ENCODE measurements at regions not wholly inside any gene's neighbourhood (a gene's known extent, or its start where the extent isn't known, plus 50 kb on each side); places are given as distances from the start of the nearest gene placed in this dataset.

DNA sequence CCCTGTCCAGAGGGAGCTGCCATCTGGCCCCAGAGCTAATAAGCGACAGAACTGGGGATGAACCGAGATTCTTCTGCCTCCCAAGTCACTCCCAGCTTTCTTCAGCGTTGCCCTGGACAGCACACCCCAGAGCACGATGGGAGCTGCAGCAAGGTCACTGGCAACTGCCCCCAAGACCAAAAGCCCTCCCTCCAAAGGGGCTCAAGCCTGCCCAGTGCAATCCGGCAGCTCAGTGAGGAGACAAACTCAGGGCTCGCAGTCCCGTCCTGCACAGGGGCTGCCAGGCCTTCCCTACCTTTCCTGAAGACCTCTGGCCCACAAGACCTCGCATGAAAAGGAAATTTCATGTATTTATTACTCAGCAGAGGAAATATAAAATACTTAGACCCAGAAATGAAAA is 174.8 kb downstream of the BCOR start:
- intact Hi-C loops (cut with DNase I; ENCODE audit: low total_unique reads), result no loop called here
- H3K27me3 ChIP-seq, result no peaks in the 10 kb centered on the region
- no peak overlapping the region for H3K27ac ChIP-seq
- 61% methylated on average over 8 of the region's 8 CpGs; no CpG with 5 or more reads in 1 of the 2 donors for WGBS, 2 donors (ENCODE audit: low coverage in 1 of 2)
- no peaks in the 10 kb centered on the region for H3K9me3 ChIP-seq
- no peaks in the 10 kb centered on the region for H3K4me1 ChIP-seq
- no peaks in the 10 kb centered on the region for H3K36me3 ChIP-seq
- H3K4me3 ChIP-seq, result no peak overlapping the region
- in situ Hi-C loops (cut with MboI; ENCODE audit: low pct_ligation_motif_present in 1 of 4, low pct_unique_long_range_greater_than_20kb in 1 of 4, low sequenced_read_pairs in 3 of 4), result no loop called here
- TF ChIP-seq EP300 (IDR thresholded peaks at IDR 0.05; ENCODE audit: low read depth), result no peak
- no peak for DNase-seq

DNA sequence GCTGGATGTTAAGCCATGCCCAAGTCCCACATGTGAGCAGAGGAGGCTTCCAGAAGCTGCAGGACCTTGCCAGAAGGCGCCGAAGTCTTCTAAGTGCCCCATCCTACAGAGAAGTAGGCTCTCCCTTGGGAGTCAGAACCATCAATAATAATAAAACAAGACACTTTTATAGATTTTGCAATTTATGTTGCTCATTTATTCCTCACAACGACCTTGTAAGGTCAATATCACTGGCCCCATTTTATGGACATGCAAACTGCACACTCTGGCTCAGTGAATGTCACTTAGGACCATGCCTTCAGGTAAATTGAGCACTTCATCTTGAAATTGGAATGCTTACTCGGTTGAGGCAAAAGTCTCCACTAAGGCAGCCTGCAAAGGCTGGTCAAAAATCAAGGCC is 170.4 kb downstream of the BCOR start:
- in situ Hi-C loops (cut with MboI; ENCODE audit: low pct_ligation_motif_present in 1 of 4, low pct_unique_long_range_greater_than_20kb in 1 of 4, low sequenced_read_pairs in 3 of 4) (no loop called here), intact Hi-C loops (cut with DNase I; ENCODE audit: low total_unique reads) (no loop called here)
- H3K27me3 ChIP-seq, result no peaks in the 10 kb centered on the region
- no peak overlapping the region for H3K27ac ChIP-seq
- no peak overlapping the region for H3K4me3 ChIP-seq
- TF ChIP-seq POLR2A (IDR thresholded peaks at IDR 0.05) (no peak), POLR2AphosphoS5 (IDR thresholded peaks at IDR 0.05) (no peak), EP300 (IDR thresholded peaks at IDR 0.05; ENCODE audit: low read depth) (no peak)
- TF ChIP-seq, protein P1, sequence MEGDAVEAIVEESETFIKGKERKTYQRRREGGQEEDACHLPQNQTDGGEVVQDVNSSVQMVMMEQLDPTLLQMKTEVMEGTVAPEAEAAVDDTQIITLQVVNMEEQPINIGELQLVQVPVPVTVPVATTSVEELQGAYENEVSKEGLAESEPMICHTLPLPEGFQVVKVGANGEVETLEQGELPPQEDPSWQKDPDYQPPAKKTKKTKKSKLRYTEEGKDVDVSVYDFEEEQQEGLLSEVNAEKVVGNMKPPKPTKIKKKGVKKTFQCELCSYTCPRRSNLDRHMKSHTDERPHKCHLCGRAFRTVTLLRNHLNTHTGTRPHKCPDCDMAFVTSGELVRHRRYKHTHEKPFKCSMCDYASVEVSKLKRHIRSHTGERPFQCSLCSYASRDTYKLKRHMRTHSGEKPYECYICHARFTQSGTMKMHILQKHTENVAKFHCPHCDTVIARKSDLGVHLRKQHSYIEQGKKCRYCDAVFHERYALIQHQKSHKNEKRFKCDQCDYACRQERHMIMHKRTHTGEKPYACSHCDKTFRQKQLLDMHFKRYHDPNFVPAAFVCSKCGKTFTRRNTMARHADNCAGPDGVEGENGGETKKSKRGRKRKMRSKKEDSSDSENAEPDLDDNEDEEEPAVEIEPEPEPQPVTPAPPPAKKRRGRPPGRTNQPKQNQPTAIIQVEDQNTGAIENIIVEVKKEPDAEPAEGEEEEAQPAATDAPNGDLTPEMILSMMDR (IDR thresholded peaks at IDR 0.05), result no peak
- WGBS, 2 donors (ENCODE audit: low coverage in 1 of 2), result 75% methylated on average over 4 of the region's 4 CpGs; no CpG with 5 or more reads in 1 of the 2 donors
- H3K4me1 ChIP-seq, result peaks cover 0 to 5% (median 0%) of the 10 kb centered on the region in 4 donors
- DNase-seq, result no peak
- no peaks in the 10 kb centered on the region for H3K9me3 ChIP-seq
- H3K36me3 ChIP-seq, result no peaks in the 10 kb centered on the region

DNA sequence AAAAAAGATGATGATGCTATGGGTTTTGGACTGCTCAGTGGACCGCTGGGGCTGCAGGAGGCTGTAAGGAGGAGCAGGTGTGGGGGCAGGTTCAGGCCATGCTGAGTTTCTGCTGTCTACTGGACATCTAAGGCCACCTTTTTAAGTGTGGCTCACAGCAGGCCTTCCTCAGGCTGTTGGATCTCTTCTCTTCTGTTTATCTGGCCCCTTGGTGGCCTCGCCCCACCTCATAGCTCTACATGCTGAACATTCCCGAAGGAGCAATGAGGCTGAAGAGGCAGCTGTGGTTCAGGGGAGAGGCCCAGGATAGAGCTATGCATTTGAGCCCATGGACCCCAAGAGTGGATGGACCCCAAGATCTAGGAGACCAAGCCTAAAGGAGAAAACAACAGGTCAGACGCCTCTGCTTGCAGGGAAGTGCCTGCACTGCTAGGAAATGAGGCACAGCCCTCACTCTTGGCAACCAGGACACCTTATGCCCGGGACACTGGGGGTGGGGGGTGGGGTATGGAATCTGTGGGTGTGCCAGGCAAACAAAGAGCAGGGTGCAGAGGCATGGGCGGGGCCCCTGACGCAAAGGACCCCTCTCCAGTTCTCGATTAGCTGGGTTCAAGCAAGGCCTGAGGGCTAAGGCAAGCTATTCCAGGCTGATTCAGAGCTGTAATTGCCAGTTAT is 168.9 kb downstream of the BCOR start:
- intact Hi-C loops (cut with DNase I; ENCODE audit: low total_unique reads), result no loop called here
- in situ Hi-C loops (cut with MboI; ENCODE audit: low pct_ligation_motif_present in 1 of 4, low pct_unique_long_range_greater_than_20kb in 1 of 4, low sequenced_read_pairs in 3 of 4), result no loop called here
- no peaks in the 10 kb centered on the region for H3K27me3 ChIP-seq
- TF ChIP-seq EP300 (IDR thresholded peaks at IDR 0.05; ENCODE audit: low read depth), result no peak
- TF ChIP-seq, protein P1 (IDR thresholded peaks at IDR 0.05), result no peak
- no peak for TF ChIP-seq POLR2AphosphoS5 (IDR thresholded peaks at IDR 0.05)
- TF ChIP-seq POLR2A (IDR thresholded peaks at IDR 0.05), result no peak
- WGBS, 2 donors (ENCODE audit: low coverage in 1 of 2), result 59% methylated on average over 8 of the region's 8 CpGs; no CpG with 5 or more reads in 1 of the 2 donors
- H3K27ac ChIP-seq, result no peak overlapping the region
- no peak overlapping the region for H3K4me3 ChIP-seq
- H3K36me3 ChIP-seq, result no peaks in the 10 kb centered on the region
- H3K9me3 ChIP-seq, result no peaks in the 10 kb centered on the region
- peaks cover 0 to 5% (median 0%) of the 10 kb centered on the region in 4 donors for H3K4me1 ChIP-seq
- DNase-seq, result peak; percentile 44

DNA sequence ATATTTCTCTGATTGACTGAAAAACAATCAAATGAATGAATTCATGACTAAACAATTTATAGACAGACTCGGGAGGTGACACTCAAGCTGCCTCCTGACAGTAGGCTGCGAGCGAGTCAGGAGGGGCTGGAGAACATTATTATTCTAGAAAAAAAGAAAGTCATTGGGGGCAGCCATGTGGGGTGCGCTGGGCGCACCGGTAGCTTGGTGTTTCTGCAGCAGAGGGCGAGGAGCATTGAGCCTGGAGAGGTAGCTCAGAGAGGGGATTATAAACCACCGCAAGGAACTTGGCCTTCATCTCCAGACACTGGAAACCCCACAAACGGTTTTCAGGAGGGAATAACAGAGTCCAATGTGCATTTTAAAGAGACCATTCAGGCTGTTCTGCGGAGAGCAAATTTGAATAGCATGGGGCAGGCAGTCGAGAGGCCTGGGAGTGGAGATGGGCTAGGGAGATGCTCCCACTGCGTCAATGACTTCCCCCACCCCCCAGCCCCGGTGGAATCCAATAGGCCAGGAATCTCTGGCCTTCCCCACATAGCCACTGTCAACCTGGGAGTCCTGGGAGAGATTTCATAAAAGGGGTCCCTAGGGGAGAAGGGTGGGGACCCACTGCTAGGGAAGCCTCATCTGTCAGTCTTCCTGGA is 168.3 kb downstream of the BCOR start:
- TF ChIP-seq, protein P1 (IDR thresholded peaks at IDR 0.05), result no peak
- no peak for TF ChIP-seq EP300 (IDR thresholded peaks at IDR 0.05; ENCODE audit: low read depth)
- no peak for TF ChIP-seq POLR2AphosphoS5 (IDR thresholded peaks at IDR 0.05)
- TF ChIP-seq POLR2A (IDR thresholded peaks at IDR 0.05), result no peak
- H3K4me3 ChIP-seq, result no peak overlapping the region
- DNase-seq, result no peak
- in situ Hi-C loops (cut with MboI; ENCODE audit: low pct_ligation_motif_present in 1 of 4, low pct_unique_long_range_greater_than_20kb in 1 of 4, low sequenced_read_pairs in 3 of 4) (no loop called here), intact Hi-C loops (cut with DNase I; ENCODE audit: low total_unique reads) (no loop called here)
- H3K4me1 ChIP-seq, result peaks cover 0 to 5% (median 0%) of the 10 kb centered on the region in 4 donors
- H3K27ac ChIP-seq, result no peak overlapping the region
- H3K27me3 ChIP-seq, result no peaks in the 10 kb centered on the region
- no peaks in the 10 kb centered on the region for H3K9me3 ChIP-seq
- 78% methylated on average over 13 of the region's 13 CpGs; no CpG with 5 or more reads in 1 of the 2 donors for WGBS, 2 donors (ENCODE audit: low coverage in 1 of 2)
- no peaks in the 10 kb centered on the region for H3K36me3 ChIP-seq

All from transverse colon (tissue), 4 donors.